BJ (cell line): ENCODE measurements at regions not wholly inside any gene's neighbourhood (a gene's known extent, or its start where the extent isn't known, plus 50 kb on each side); places are given as distances from the start of the nearest gene placed in this dataset.

ENCODE experiments used
- CTCF ChIA-PET: fragments of 350-600 bp; formaldehyde crosslinking; extraction: SDS; loops from one replicate; lab custom pipeline; 2021; ENCODE audit warnings: antibody characterized with exemption, inconsistent platforms; lab: Yijun Ruan, JAX
- POLR2A ChIA-PET: fragments of 300-600 bp; sonication (Branson Sonifier 250); formaldehyde crosslinking; extraction: SDS; loops from one replicate; lab custom pipeline; 2021; ENCODE audit warnings: antibody characterized with exemption; lab: Charles Lee
- DNase-seq: peaks from one replicate; pipeline ENCODE4 v3.0.0-alpha.2; 2011; ENCODE audit warnings: low read depth
- H3K27me3 ChIP-seq: 2 replicates; pipeline ENCODE4 v1.6.0; 2011; ENCODE audit warnings: low read length; ENCODE audit not compliant: control insufficient read depth, insufficient read depth
- H3K36me3 ChIP-seq: 2 replicates; pipeline ENCODE4 v1.5.1; 2011; ENCODE audit warnings: low read length; ENCODE audit not compliant: control insufficient read depth, insufficient read depth
- H3K4me3 ChIP-seq: 2 replicates; pipeline ENCODE4 v1.5.1; 2011; ENCODE audit warnings: low read depth, mild to moderate bottlenecking, control low read depth, low read length
- TF ChIP-seq, protein P1 (sequence below): IDR thresholded peaks from 2 replicates; pipeline ENCODE4 v1.5.1; 2011; ENCODE audit warnings: low read depth, mild to moderate bottlenecking, control low read depth, inconsistent platforms, low read length, moderate library complexity; ENCODE audit not compliant: insufficient read depth

DNA sequence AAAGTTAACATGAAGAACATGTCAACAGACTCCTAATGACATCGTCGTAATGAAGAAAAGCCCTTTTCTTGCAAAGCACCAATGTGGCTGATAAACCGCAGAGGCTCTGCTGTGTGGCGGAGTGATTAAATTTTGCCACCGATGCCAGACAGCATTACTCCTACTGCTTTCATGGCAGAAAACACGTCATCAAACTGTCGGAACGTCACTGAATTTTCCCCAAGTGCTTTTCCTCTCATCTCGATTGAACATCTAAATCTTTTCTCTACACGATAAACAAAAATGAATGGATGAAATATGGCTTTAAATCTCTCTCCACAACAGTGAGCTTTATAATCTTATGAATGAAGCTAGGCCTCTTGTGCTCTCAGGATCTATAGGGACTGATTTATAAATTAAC, 159.8 kb upstream of the REG3G start:
- CTCF ChIA-PET = no interaction called here
- Histone ChIP-seq H3K27me3 (no peaks in the 10 kb centered on the region), H3K4me3 (no peak overlapping the region), H3K36me3 (no peaks in the 10 kb centered on the region)
- no peak for DNase-seq
- POLR2A ChIA-PET = no interaction called here
- TF ChIP-seq, protein P1, sequence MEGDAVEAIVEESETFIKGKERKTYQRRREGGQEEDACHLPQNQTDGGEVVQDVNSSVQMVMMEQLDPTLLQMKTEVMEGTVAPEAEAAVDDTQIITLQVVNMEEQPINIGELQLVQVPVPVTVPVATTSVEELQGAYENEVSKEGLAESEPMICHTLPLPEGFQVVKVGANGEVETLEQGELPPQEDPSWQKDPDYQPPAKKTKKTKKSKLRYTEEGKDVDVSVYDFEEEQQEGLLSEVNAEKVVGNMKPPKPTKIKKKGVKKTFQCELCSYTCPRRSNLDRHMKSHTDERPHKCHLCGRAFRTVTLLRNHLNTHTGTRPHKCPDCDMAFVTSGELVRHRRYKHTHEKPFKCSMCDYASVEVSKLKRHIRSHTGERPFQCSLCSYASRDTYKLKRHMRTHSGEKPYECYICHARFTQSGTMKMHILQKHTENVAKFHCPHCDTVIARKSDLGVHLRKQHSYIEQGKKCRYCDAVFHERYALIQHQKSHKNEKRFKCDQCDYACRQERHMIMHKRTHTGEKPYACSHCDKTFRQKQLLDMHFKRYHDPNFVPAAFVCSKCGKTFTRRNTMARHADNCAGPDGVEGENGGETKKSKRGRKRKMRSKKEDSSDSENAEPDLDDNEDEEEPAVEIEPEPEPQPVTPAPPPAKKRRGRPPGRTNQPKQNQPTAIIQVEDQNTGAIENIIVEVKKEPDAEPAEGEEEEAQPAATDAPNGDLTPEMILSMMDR = no peak

GRCh38 chr2:78870343-78870967, 155.0 kb upstream of the REG3G start:
- no peak for DNase-seq
- TF ChIP-seq, protein P1 = no peak
- H3K4me3 ChIP-seq = no peak overlapping the region
- ChIA-PET POLR2A (no interaction called here), CTCF (no interaction called here)
- H3K36me3 ChIP-seq = no peaks in the 10 kb centered on the region
- H3K27me3 ChIP-seq = no peaks in the 10 kb centered on the region

DNA sequence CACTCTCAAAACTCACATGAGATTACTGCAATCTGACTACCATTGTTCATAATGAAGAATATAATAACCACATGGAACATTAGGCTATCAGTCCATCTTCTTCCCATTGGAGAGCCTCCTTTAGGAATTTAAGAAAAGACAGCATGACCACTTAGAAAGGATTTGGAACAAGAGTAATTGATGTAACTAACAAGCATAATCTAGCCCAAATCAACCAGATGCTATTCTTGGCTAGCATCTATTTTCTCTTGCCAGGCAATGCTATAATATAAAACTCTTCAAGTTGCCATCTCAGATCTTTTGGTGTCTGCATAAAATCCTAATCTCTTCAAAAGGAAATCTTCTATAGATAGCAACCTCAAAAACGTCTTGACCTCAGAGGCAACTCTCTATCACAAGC, 152.0 kb upstream of the REG3G start:
- Histone ChIP-seq H3K36me3 (no peaks in the 10 kb centered on the region), H3K4me3 (no peak overlapping the region), H3K27me3 (no peaks in the 10 kb centered on the region)
- POLR2A ChIA-PET = no interaction called here
- CTCF ChIA-PET = no interaction called here
- no peak for DNase-seq
- TF ChIP-seq, protein P1 = no peak

DNA sequence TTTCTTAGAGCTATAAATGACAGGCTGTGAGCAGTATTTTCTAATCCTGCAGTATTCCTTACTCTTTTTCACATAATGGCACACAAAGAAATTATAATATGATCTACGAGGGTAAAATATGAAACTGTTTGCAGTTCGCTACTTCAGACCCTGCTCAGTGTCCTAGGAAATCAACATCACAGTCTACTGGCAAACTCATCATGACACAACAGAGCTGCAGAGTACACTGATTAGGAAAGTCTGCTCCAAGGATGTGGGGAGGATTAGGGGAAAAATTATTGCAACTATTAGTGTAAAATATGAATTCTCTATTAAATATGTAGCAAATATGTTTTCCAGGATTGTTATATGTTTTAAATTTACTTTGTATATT, 149.2 kb upstream of the REG3G start:
- DNase-seq = no peak
- Histone ChIP-seq H3K4me3 (no peak overlapping the region), H3K36me3 (no peaks in the 10 kb centered on the region), H3K27me3 (no peaks in the 10 kb centered on the region)
- ChIA-PET POLR2A (no interaction called here), CTCF (no interaction called here)
- TF ChIP-seq, protein P1 = no peak

GRCh38 chr2:78887446-78887845, 138.1 kb upstream of the REG3G start:
- POLR2A ChIA-PET = no interaction called here
- Histone ChIP-seq H3K27me3 (no peaks in the 10 kb centered on the region), H3K36me3 (no peaks in the 10 kb centered on the region), H3K4me3 (no peak overlapping the region)
- TF ChIP-seq, protein P1 = no peak
- no peak for DNase-seq
- CTCF ChIA-PET = no interaction called here
